ENCODE measurements at regions not wholly inside any gene's neighbourhood (a gene's known extent, or its start where the extent isn't known, plus 50 kb on each side); places are given as distances from the start of the nearest gene placed in this dataset.

GRCh38 chr5:40141896-40142295 is 537.8 kb upstream of the PTGER4 start:
- no peak for TF ChIP-seq CTCF (conservative IDR thresholded peaks at IDR 0.05)
- no peak for TF ChIP-seq ZFX (IDR thresholded peaks at IDR 0.05)
